PFSK-1 (cell line): ENCODE measurements at regions not wholly inside any gene's neighbourhood (a gene's known extent, or its start where the extent isn't known, plus 50 kb on each side); places are given as distances from the start of the nearest gene placed in this dataset.

ENCODE experiments used
- POLR2AphosphoS5 ChIP-seq: IDR thresholded peaks from 2 replicates; pipeline ENCODE4 v1.6.1; 2012; ENCODE audit warnings: low read depth, mild to moderate bottlenecking, control low read depth, low read length, moderate library complexity
- TAF1 ChIP-seq: IDR thresholded peaks from 2 replicates; pipeline ENCODE4 v1.6.1; 2012; ENCODE audit warnings: low read length, control low read depth, borderline replicate concordance; ENCODE audit not compliant: insufficient read depth
- TF ChIP-seq, protein P1 (sequence below), 2 experiments: IDR thresholded peaks; 2 replicates each; pipeline versions ENCODE4 v1.6.1 to v1.8.0; 2011 to 2012; ENCODE audit warnings: low read depth in 2 of 2, low read length in 2 of 2, control low read depth in 1 of 2, inconsistent platforms in 1 of 2, mild to moderate bottlenecking in 1 of 2, moderate library complexity in 1 of 2; ENCODE audit not compliant: insufficient read depth in 1 of 2

DNA sequence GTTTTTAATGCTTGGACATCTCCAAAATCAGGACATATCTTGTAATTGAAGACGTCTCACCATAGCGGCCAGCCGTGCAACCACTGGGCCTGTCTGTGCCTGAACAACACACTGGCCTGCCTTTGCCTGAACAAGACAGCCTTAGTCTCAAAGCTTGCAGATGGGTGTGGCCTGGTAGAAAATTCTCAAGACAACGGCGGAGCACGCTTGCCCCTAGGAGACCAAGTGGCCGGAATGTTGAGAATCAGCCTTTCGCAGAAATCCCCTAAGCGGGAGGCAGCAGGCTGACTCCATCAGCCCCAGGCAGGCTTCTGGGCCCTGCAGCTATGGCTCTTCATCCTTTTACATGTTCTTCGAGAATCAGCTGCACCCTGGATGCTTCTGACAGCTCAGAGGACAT lies 98.0 kb upstream of the C1orf174 start:
- no peak for TF ChIP-seq TAF1
- TF ChIP-seq, protein P1, sequence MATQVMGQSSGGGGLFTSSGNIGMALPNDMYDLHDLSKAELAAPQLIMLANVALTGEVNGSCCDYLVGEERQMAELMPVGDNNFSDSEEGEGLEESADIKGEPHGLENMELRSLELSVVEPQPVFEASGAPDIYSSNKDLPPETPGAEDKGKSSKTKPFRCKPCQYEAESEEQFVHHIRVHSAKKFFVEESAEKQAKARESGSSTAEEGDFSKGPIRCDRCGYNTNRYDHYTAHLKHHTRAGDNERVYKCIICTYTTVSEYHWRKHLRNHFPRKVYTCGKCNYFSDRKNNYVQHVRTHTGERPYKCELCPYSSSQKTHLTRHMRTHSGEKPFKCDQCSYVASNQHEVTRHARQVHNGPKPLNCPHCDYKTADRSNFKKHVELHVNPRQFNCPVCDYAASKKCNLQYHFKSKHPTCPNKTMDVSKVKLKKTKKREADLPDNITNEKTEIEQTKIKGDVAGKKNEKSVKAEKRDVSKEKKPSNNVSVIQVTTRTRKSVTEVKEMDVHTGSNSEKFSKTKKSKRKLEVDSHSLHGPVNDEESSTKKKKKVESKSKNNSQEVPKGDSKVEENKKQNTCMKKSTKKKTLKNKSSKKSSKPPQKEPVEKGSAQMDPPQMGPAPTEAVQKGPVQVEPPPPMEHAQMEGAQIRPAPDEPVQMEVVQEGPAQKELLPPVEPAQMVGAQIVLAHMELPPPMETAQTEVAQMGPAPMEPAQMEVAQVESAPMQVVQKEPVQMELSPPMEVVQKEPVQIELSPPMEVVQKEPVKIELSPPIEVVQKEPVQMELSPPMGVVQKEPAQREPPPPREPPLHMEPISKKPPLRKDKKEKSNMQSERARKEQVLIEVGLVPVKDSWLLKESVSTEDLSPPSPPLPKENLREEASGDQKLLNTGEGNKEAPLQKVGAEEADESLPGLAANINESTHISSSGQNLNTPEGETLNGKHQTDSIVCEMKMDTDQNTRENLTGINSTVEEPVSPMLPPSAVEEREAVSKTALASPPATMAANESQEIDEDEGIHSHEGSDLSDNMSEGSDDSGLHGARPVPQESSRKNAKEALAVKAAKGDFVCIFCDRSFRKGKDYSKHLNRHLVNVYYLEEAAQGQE (IDR thresholded peaks at IDR 0.05; ENCODE audit: insufficient read depth in 1 of 2, low read depth in 2 of 2, low read length in 2 of 2) = no peak
- no peak for TF ChIP-seq POLR2AphosphoS5
